Pancreas (tissue), 10 donors: ENCODE measurements at regions not wholly inside any gene's neighbourhood (a gene's known extent, or its start where the extent isn't known, plus 50 kb on each side); places are given as distances from the start of the nearest gene placed in this dataset.

Experiments used
- ATAC-seq, 4 donors: fragments of 200-7000 bp; cut with Tn5 transposase; one replicate each; pipeline versions ENCODE4 v1.8.0 to v1.9.1; 2020; ENCODE audit warnings: mild to moderate bottlenecking in 4 of 4, moderate library complexity in 4 of 4
- DNase-seq, 6 donors: peaks; one replicate each; pipeline ENCODE4 v3.0.0-alpha.2; 2020
- FAIRE-seq: peaks from 2 replicates; lab custom pipeline; 2012; peaks lifted over from hg19 to GRCh38; lab: Jason Lieb, UNC
- H3K27ac ChIP-seq, 4 donors: fragments of 200-600 bp; sonication (generic); 1 replicate in 3 of 4; 2 replicates in 1 of 4; pipeline versions ENCODE4 v1.5.0 to v1.8.0; 2020
- H3K27me3 ChIP-seq, 4 donors: fragments of 200-600 bp; one replicate each; pipeline ENCODE4 v1.8.0; 2021
- H3K36me3 ChIP-seq, 3 donors: fragments of 200-600 bp; sonication (generic) in 1 of 3; one replicate each; pipeline versions ENCODE4 v1.5.0 to v1.8.0; 2020 to 2021
- H3K4me1 ChIP-seq, 3 donors: fragments of 200-600 bp; one replicate each; pipeline ENCODE4 v1.8.0; 2021
- H3K4me3 ChIP-seq, 4 donors: fragments of 200-600 bp; sonication (generic) in 2 of 4; one replicate each; pipeline versions ENCODE4 v1.5.0 to v1.8.0; 2020 to 2021
- H3K9me3 ChIP-seq, 4 donors: fragments of 200-600 bp; one replicate each; pipeline ENCODE4 v1.8.0; 2021
- WGBS, 2 donors: extraction: QIAGEN DNeasy Blood & Tissue Kit; methylation state at CpG; one replicate each; pipeline ENCODE4 v1.1.7; 2013; 5-methylcytosine and 5-hydroxymethylcytosine counted together
- intact Hi-C, 3 donors: fragments of 100-400 bp; cut with DNase I; formaldehyde crosslinking; loops; one replicate each; pipeline versions ENCODE4 v1.11.1 to v1.14.2; 2022
- microRNA-seq, 2 donors: library from miRNA; unstranded; fragments of <30 nt; microRNA quantifications; one replicate each; pipeline versions ENCODE4 to v1.1.0, GENCODE V29; 2019 to 2020
- TF ChIP-seq, protein P1 (sequence below), 4 donors: fragments of 200-600 bp; sonication (generic) in 3 of 4; IDR thresholded peaks; one replicate each; pipeline versions ENCODE4 v1.5.0 to v1.8.0; 2021; ENCODE audit warnings: antibody characterized with exemption in 4 of 4
- donor health status: healthy with polysubstance abuse.
- donor health status: DM: no; HTN: no; CAD: no; lungs with moderate emphysema.
- donor health status: DM: no; HTN: no; CAD: no.
- donor health status: control.
- donor health status: control.
- donor health status: Bipolar disorder and iron deficiency.
- donor health status: DM: yes; HTN: yes; CAD: no.
- donor health status: DM: no; HTN: no; CAD: no.
- donor health status: DM: no; HTN: no; CAD: no.
- donor health status: DM: yes; HTN: yes; CAD: no.

DNA sequence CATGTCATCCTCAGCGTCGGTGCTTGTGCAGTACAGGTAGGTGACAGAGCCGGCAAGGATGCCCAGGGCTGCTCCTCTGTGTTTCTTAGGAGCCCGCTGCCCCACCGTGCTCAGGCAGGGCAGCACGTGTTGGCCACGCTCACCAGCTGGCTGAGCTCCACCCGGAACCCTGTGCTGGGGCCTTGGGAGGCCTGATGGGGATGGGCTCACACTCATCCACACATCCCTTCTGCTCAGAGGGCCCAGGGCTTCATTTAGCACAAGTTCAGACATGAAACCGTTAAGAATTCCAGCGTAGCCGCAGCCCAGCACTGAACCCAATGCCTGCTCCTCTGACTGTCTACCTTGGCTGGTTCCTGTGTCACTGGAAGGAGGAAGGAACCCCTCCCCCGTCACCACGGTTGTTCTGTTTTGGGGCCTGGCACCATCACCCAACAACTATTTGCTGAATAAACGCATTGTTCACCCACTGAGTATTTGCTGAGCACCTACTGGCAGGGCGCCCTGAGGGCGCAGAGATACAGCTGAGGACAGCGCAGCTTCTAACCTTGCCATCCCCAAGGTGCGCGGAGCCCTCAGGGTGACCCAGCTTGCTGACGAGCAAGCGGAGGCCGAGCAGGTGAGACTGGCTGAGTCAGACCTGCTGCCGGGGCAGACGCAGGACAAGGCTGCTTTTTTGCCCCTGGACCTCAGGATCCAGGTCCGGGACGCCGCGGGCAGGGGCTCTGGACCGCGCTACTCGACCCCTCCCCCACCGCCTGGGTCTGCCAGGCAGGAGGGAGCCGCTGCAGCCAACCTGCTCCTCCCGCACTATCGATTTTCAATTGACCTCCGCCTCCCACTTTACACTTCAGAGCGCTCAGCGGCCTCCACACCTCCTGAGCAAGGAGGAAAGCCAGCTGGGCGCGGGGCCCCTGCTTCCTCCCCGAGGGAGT is 50.6 kb upstream of the RET start:
- FAIRE-seq (no peak), ATAC-seq (peak; percentile 35 to 53 (median 46))
- intact Hi-C loops = no loop called here

More for the DNA sequence above, 50.6 kb upstream of the RET start:
- 21 to 27% methylated on average over 41 of the region's 41 CpGs for WGBS, 2 donors
- Histone ChIP-seq H3K36me3 (no peaks in the 10 kb centered on the region), H3K4me1 (no peaks in the 10 kb centered on the region), H3K27ac (no peak overlapping the region), H3K27me3 (no peaks in the 10 kb centered on the region), H3K4me3 (no peak overlapping the region), H3K9me3 (no peaks in the 10 kb centered on the region)
- DNase-seq = peak in 1 of 6 donors; percentile 70
- TF ChIP-seq, protein P1, sequence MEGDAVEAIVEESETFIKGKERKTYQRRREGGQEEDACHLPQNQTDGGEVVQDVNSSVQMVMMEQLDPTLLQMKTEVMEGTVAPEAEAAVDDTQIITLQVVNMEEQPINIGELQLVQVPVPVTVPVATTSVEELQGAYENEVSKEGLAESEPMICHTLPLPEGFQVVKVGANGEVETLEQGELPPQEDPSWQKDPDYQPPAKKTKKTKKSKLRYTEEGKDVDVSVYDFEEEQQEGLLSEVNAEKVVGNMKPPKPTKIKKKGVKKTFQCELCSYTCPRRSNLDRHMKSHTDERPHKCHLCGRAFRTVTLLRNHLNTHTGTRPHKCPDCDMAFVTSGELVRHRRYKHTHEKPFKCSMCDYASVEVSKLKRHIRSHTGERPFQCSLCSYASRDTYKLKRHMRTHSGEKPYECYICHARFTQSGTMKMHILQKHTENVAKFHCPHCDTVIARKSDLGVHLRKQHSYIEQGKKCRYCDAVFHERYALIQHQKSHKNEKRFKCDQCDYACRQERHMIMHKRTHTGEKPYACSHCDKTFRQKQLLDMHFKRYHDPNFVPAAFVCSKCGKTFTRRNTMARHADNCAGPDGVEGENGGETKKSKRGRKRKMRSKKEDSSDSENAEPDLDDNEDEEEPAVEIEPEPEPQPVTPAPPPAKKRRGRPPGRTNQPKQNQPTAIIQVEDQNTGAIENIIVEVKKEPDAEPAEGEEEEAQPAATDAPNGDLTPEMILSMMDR (IDR thresholded peaks at IDR 0.05) = no peak

Small RNA genes in the stretch of these regions (microRNA-seq; reads per million reads assigned to microRNA genes)
- gene MIR5100 = 1.2 to 12.0 reads per million in 2 donors
